HCT116 (cell line): ENCODE measurements at regions not wholly inside any gene's neighbourhood (a gene's known extent, or its start where the extent isn't known, plus 50 kb on each side); places are given as distances from the start of the nearest gene placed in this dataset.

Experiments
- ATAC-seq: fragments of 200-7000 bp; cut with Tn5 transposase; 2 replicates; pipeline ENCODE4 v1.9.1; 2020; ENCODE audit warnings: mild to moderate bottlenecking, moderate library complexity
- BruUV-seq: library from RNA; stranded (reverse); fragments of 400-500 nt; replicated peaks from 2 replicates; lab custom pipeline; 2021; lab: Mats Ljungman, UMichigan
- CTCF ChIA-PET: fragments of 300-600 bp; sonication (Branson Sonifier 250); formaldehyde crosslinking; loops from one replicate; lab custom pipeline; 2021; ENCODE audit warnings: antibody characterized with exemption; lab: Charles Lee
- POLR2A ChIA-PET: fragments of 300-600, 350-600 bp; sonication (Branson Sonifier 250); formaldehyde crosslinking; loops from one replicate; lab custom pipeline; 2021; ENCODE audit warnings: antibody characterized with exemption; lab: Charles Lee
- RAD21 ChIA-PET, 2 experiments: fragments of 300-600 bp; sonication (Branson Sonifier 250); formaldehyde crosslinking; loops; one replicate each; lab custom pipeline; 2023; ENCODE audit warnings: low total read pairs in 2 of 2; ENCODE audit not compliant: uncharacterized antibody in 2 of 2, unreplicated experiment in 2 of 2, low non-redundant PET in 1 of 2; lab: Charles Lee
- DNase-seq: peaks from one replicate; pipeline ENCODE4 v3.0.0-alpha.2; 2010; ENCODE audit warnings: low read depth, low spot score
- H2AFZ ChIP-seq: fragments of 200-600 bp; shearing (Covaris generic), sonication (generic); 2 replicates; pipeline ENCODE4 v1.6.1; 2017; ENCODE audit warnings: low read depth, mixed run types, mixed read lengths, antibody characterized with exemption, low read length; ENCODE audit not compliant: poor library complexity, severe bottlenecking
- H3K27ac ChIP-seq: 2 replicates; pipeline ENCODE4 v1.5.1; 2012; ENCODE audit warnings: low read depth, low read length
- H3K27me3 ChIP-seq: fragments of 200-600 bp; sonication (generic); 2 replicates; pipeline ENCODE4 v1.6.1; 2016; ENCODE audit warnings: mixed run types, low read length, mixed read lengths; ENCODE audit not compliant: insufficient read depth
- H3K36me3 ChIP-seq, 2 experiments: fragments of 200-500 bp in 1 of 2; fragments of 200-600 bp in 1 of 2; sonication (Bioruptor generic) in 1 of 2; sonication (generic) in 1 of 2; 2 replicates each; pipeline versions ENCODE4 v1.5.1 to v1.6.1; 2014 to 2016; ENCODE audit warnings: low read length in 2 of 2, inconsistent platforms in 1 of 2, mixed read lengths in 1 of 2, mixed run types in 1 of 2; ENCODE audit not compliant: insufficient read depth in 2 of 2, control insufficient read depth in 1 of 2
- H3K4me1 ChIP-seq, 2 experiments: fragments of 200-600 bp in 1 of 2; sonication (generic) in 1 of 2; 2 replicates each; pipeline versions ENCODE4 v1.5.1 to v1.6.1; 2012 to 2017; ENCODE audit warnings: low read length in 2 of 2, inconsistent platforms in 1 of 2, mild to moderate bottlenecking in 1 of 2, mixed read lengths in 1 of 2, mixed run types in 1 of 2, moderate library complexity in 1 of 2; ENCODE audit not compliant: insufficient read depth in 2 of 2, control insufficient read depth in 1 of 2
- H3K4me2 ChIP-seq: fragments of 200-600 bp; sonication (generic); 2 replicates; pipeline ENCODE4 v1.6.1; 2017; ENCODE audit warnings: mixed run types, low read length, mixed read lengths
- H3K4me3 ChIP-seq, 2 experiments: fragments of 200-600 bp in 1 of 2; sonication (generic) in 1 of 2; replicated peaks in 1 of 2; 2 replicates each; pipeline ENCODE4 v1.5.1; 2011 to 2016; ENCODE audit warnings: low read length in 2 of 2, control low read depth in 1 of 2, low read depth in 1 of 2, mild to moderate bottlenecking in 1 of 2, mixed read lengths in 1 of 2, mixed run types in 1 of 2
- H3K79me2 ChIP-seq: fragments of 200-600 bp; sonication (generic); 2 replicates; pipeline ENCODE4 v1.6.1; 2017; ENCODE audit warnings: mild to moderate bottlenecking, mixed run types, low read length, moderate library complexity, mixed read lengths; ENCODE audit not compliant: insufficient read depth
- H3K9ac ChIP-seq: fragments of 200-600 bp; sonication (generic); 2 replicates; pipeline ENCODE4 v1.6.1; 2016; ENCODE audit warnings: low read length, mixed read lengths
- H3K9me2 ChIP-seq: fragments of 200-600 bp; sonication (generic), shearing (Covaris generic); 2 replicates; pipeline ENCODE4 v1.6.1; 2017; ENCODE audit warnings: mixed run types, mild to moderate bottlenecking, moderate library complexity; ENCODE audit not compliant: insufficient read depth
- H3K9me3 ChIP-seq, 2 experiments: fragments of 200-500 bp in 1 of 2; fragments of 200-600 bp in 1 of 2; sonication (Bioruptor generic) in 1 of 2; sonication (generic) in 1 of 2; 2 replicates each; pipeline ENCODE4 v1.6.1; 2014 to 2017; ENCODE audit warnings: low read length in 2 of 2, mixed read lengths in 2 of 2, inconsistent platforms in 1 of 2, low read depth in 1 of 2, mild to moderate bottlenecking in 1 of 2, mixed run types in 1 of 2, moderate library complexity in 1 of 2; ENCODE audit not compliant: control insufficient read depth in 1 of 2, insufficient read depth in 1 of 2
- H4K20me1 ChIP-seq: fragments of 200-600 bp; sonication (generic), shearing (Covaris generic); 2 replicates; pipeline ENCODE4 v1.6.1; 2017; ENCODE audit warnings: mixed run types, mild to moderate bottlenecking, moderate library complexity; ENCODE audit not compliant: insufficient read depth
- CEBPB ChIP-seq: IDR thresholded peaks from 2 replicates; pipeline ENCODE4 v1.6.1; 2012; ENCODE audit warnings: low read depth
- EGR1 ChIP-seq: IDR thresholded peaks from 2 replicates; pipeline ENCODE4 v1.6.1; 2012; ENCODE audit warnings: low read depth
- ELF1 ChIP-seq: IDR thresholded peaks from 2 replicates; pipeline ENCODE4 v1.6.1; 2012; ENCODE audit warnings: low read depth, borderline replicate concordance
- EZH2phosphoT487 ChIP-seq: fragments of 200-600 bp; IDR thresholded peaks from 2 replicates; pipeline ENCODE4 v1.6.1; 2018; ENCODE audit warnings: antibody characterized with exemption, borderline replicate concordance
- JUND ChIP-seq: IDR thresholded peaks from 2 replicates; pipeline ENCODE4 v1.6.1; 2012
- SIN3A ChIP-seq: IDR thresholded peaks from 2 replicates; pipeline ENCODE4 v1.6.1; 2012; ENCODE audit warnings: low read depth
- SP1 ChIP-seq: IDR thresholded peaks from 2 replicates; pipeline ENCODE4 v1.6.1; 2012; ENCODE audit warnings: low read depth
- SRF ChIP-seq: IDR thresholded peaks from 2 replicates; pipeline ENCODE4 v1.6.1; 2012; ENCODE audit warnings: low read depth
- TCF7L2 ChIP-seq: IDR thresholded peaks from 2 replicates; pipeline ENCODE4 v1.7.0; 2011; ENCODE audit warnings: borderline replicate concordance, inconsistent platforms; ENCODE audit not compliant: insufficient read depth, insufficient read length; ENCODE audit errors: extremely low read depth
- ZNF274 ChIP-seq: fragments of 200-500 bp; sonication (Bioruptor generic); IDR thresholded peaks from 2 replicates; pipeline ENCODE4 v1.6.1; 2014; ENCODE audit warnings: mild to moderate bottlenecking, low read depth, low read length, inconsistent platforms
- intact Hi-C: fragments of 100-400 bp; cut with micrococcal nuclease; formaldehyde crosslinking; loops from 2 replicates; pipeline ENCODE4 v1.10.0; 2022
- TF ChIP-seq, protein P1 (sequence below): IDR thresholded peaks from 2 replicates; pipeline ENCODE4 v1.6.1; 2012; ENCODE audit warnings: low read depth
- TF ChIP-seq, protein P2 (sequence below): IDR thresholded peaks from 2 replicates; pipeline ENCODE4 v1.6.1; 2011; ENCODE audit warnings: mild to moderate bottlenecking, low read length, moderate library complexity; ENCODE audit not compliant: insufficient replicate concordance; ENCODE audit errors: extremely low read depth
- TF ChIP-seq, protein P3 (sequence below): IDR thresholded peaks from 2 replicates; pipeline ENCODE4 v1.6.1; 2012
- TF ChIP-seq, protein P4 (sequence below): IDR thresholded peaks from 2 replicates; pipeline ENCODE4 v1.6.1; 2012

GRCh38 chrY:8807648-8808408, 529.4 kb upstream of the TSPY4 start:
- Histone ChIP-seq H3K4me2 (no peak overlapping the region), H3K9me2 (no peaks in the 10 kb centered on the region), H2AFZ (no peak overlapping the region), H3K27me3 (no peaks in the 10 kb centered on the region), H3K4me3 (no peak overlapping the region), H4K20me1 (no peaks in the 10 kb centered on the region), H3K9ac (no peak overlapping the region), H3K79me2 (no peaks in the 10 kb centered on the region), H3K9me3 (no peaks in the 10 kb centered on the region), H3K27ac (no peak overlapping the region), H3K36me3 (no peaks in the 10 kb centered on the region), H3K4me1 (no peaks in the 10 kb centered on the region)
- TF ChIP-seq ELF1 (no peak), SP1 (no peak), SRF (no peak), EGR1 (no peak), SIN3A (no peak), TCF7L2 (no peak), ZNF274 (no peak), EZH2phosphoT487 (no peak), JUND (no peak), CEBPB (no peak)
- TF ChIP-seq, protein P1, sequence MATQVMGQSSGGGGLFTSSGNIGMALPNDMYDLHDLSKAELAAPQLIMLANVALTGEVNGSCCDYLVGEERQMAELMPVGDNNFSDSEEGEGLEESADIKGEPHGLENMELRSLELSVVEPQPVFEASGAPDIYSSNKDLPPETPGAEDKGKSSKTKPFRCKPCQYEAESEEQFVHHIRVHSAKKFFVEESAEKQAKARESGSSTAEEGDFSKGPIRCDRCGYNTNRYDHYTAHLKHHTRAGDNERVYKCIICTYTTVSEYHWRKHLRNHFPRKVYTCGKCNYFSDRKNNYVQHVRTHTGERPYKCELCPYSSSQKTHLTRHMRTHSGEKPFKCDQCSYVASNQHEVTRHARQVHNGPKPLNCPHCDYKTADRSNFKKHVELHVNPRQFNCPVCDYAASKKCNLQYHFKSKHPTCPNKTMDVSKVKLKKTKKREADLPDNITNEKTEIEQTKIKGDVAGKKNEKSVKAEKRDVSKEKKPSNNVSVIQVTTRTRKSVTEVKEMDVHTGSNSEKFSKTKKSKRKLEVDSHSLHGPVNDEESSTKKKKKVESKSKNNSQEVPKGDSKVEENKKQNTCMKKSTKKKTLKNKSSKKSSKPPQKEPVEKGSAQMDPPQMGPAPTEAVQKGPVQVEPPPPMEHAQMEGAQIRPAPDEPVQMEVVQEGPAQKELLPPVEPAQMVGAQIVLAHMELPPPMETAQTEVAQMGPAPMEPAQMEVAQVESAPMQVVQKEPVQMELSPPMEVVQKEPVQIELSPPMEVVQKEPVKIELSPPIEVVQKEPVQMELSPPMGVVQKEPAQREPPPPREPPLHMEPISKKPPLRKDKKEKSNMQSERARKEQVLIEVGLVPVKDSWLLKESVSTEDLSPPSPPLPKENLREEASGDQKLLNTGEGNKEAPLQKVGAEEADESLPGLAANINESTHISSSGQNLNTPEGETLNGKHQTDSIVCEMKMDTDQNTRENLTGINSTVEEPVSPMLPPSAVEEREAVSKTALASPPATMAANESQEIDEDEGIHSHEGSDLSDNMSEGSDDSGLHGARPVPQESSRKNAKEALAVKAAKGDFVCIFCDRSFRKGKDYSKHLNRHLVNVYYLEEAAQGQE = no peak
- TF ChIP-seq, protein P2, sequence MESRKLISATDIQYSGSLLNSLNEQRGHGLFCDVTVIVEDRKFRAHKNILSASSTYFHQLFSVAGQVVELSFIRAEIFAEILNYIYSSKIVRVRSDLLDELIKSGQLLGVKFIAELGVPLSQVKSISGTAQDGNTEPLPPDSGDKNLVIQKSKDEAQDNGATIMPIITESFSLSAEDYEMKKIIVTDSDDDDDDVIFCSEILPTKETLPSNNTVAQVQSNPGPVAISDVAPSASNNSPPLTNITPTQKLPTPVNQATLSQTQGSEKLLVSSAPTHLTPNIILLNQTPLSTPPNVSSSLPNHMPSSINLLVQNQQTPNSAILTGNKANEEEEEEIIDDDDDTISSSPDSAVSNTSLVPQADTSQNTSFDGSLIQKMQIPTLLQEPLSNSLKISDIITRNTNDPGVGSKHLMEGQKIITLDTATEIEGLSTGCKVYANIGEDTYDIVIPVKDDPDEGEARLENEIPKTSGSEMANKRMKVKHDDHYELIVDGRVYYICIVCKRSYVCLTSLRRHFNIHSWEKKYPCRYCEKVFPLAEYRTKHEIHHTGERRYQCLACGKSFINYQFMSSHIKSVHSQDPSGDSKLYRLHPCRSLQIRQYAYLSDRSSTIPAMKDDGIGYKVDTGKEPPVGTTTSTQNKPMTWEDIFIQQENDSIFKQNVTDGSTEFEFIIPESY = no peak
- TF ChIP-seq, protein P3, sequence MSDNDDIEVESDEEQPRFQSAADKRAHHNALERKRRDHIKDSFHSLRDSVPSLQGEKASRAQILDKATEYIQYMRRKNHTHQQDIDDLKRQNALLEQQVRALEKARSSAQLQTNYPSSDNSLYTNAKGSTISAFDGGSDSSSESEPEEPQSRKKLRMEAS = no peak
- TF ChIP-seq, protein P4, sequence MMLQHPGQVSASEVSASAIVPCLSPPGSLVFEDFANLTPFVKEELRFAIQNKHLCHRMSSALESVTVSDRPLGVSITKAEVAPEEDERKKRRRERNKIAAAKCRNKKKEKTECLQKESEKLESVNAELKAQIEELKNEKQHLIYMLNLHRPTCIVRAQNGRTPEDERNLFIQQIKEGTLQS = no peak
- intact Hi-C loops = no loop called here
- ChIA-PET POLR2A (no interaction called here), CTCF (no interaction called here), RAD21 (no interaction called here)
- DNase-seq = no peak
- ATAC-seq = no peak
- BruUV-seq = no TSS peak
